IMR-90 (cell line): ENCODE measurements at regions not wholly inside any gene's neighbourhood (a gene's known extent, or its start where the extent isn't known, plus 50 kb on each side); places are given as distances from the start of the nearest gene placed in this dataset.

Experiments used
- ATAC-seq: fragments of 200-7000 bp; cut with Tn5 transposase; 2 replicates; pipeline ENCODE4 v1.9.1; 2020; ENCODE audit warnings: low read depth, mild to moderate bottlenecking, moderate library complexity
- BruUV-seq: library from RNA; stranded (reverse); fragments of 400-500 nt; replicated peaks from 2 replicates; lab custom pipeline; 2021; lab: Mats Ljungman, UMichigan
- CTCF ChIA-PET: fragments of 300-600 bp; formaldehyde crosslinking; extraction: SDS; loops from one replicate; lab custom pipeline; 2021; ENCODE audit warnings: antibody characterized with exemption; lab: Yijun Ruan, JAX
- POLR2A ChIA-PET: fragments of 300-600 bp; sonication (Branson Sonifier 250); formaldehyde crosslinking; loops from one replicate; lab custom pipeline; 2022; ENCODE audit warnings: antibody characterized with exemption; ENCODE audit not compliant: unreplicated experiment; lab: Charles Lee
- DNase-seq: peaks from one replicate; pipeline ENCODE4 v3.0.0; 2013
- H2AFZ ChIP-seq: replicated peaks from 2 replicates; pipeline ENCODE3; 2013; ENCODE audit warnings: low read length, mild to moderate bottlenecking; ENCODE audit not compliant: poor library complexity
- H2AK5ac ChIP-seq: 2 replicates; pipeline ENCODE4 v1.6.1; 2013; ENCODE audit warnings: low read depth, low read length, inconsistent platforms
- H2AK9ac ChIP-seq: replicated peaks from 2 replicates; pipeline ENCODE3; 2013; ENCODE audit warnings: mild to moderate bottlenecking, low read depth, low read length, moderate library complexity; ENCODE audit not compliant: poor library complexity
- H2BK120ac ChIP-seq: 2 replicates; pipeline ENCODE4 v1.6.1; 2013; ENCODE audit warnings: low read depth, low read length, inconsistent platforms
- H2BK15ac ChIP-seq: 3 replicates; pipeline ENCODE4 v1.6.1; 2013; ENCODE audit warnings: low read depth, low read length, inconsistent platforms
- H2BK20ac ChIP-seq: 2 replicates; pipeline ENCODE4 v1.6.1; 2013; ENCODE audit warnings: low read depth, mild to moderate bottlenecking, inconsistent platforms, low read length, moderate library complexity
- H2BK5ac ChIP-seq: 2 replicates; pipeline ENCODE4 v1.6.1; 2013; ENCODE audit warnings: mild to moderate bottlenecking, low read depth, low read length, inconsistent platforms; ENCODE audit not compliant: poor library complexity, severe bottlenecking
- H3K14ac ChIP-seq: replicated peaks from 2 replicates; pipeline ENCODE4 v1.6.1; 2013; ENCODE audit warnings: low read depth, low read length, inconsistent platforms
- H3K18ac ChIP-seq: 2 replicates; pipeline ENCODE4 v1.6.1; 2013; ENCODE audit warnings: low read depth, low read length, control low read depth
- H3K23ac ChIP-seq: 2 replicates; pipeline ENCODE4 v1.6.1; 2013; ENCODE audit warnings: low read depth, low read length, inconsistent platforms
- H3K27ac ChIP-seq: 2 replicates; pipeline ENCODE4 v1.5.1; 2013; ENCODE audit warnings: mild to moderate bottlenecking, control low read depth, low read length; ENCODE audit not compliant: insufficient read depth
- H3K27me3 ChIP-seq: 2 replicates; pipeline ENCODE4 v1.6.1; 2013; ENCODE audit warnings: low read length; ENCODE audit not compliant: control insufficient read depth, insufficient read depth
- H3K36me3 ChIP-seq: 2 replicates; pipeline ENCODE4 v1.6.1; 2013; ENCODE audit warnings: low read length, mixed read lengths; ENCODE audit not compliant: control insufficient read depth, insufficient read depth
- H3K4ac ChIP-seq: 2 replicates; pipeline ENCODE4 v1.6.1; 2013; ENCODE audit warnings: low read depth, low read length, inconsistent platforms
- H3K4me1 ChIP-seq: 2 replicates; pipeline ENCODE4 v1.6.1; 2013; ENCODE audit warnings: low read length, mixed read lengths; ENCODE audit not compliant: control insufficient read depth, insufficient read depth
- H3K4me2 ChIP-seq: 2 replicates; pipeline ENCODE4 v1.6.1; 2013; ENCODE audit warnings: low read depth, mild to moderate bottlenecking, control low read depth, low read length, moderate library complexity
- H3K4me3 ChIP-seq: 2 replicates; pipeline ENCODE4 v1.5.1; 2013; ENCODE audit warnings: low read depth, mild to moderate bottlenecking, control low read depth, low read length, moderate library complexity; ENCODE audit not compliant: insufficient read depth
- H3K56ac ChIP-seq: 2 replicates; pipeline ENCODE4 v1.6.1; 2013; ENCODE audit warnings: low read length, inconsistent platforms; ENCODE audit not compliant: insufficient read depth; ENCODE audit errors: extremely low read depth
- H3K79me1 ChIP-seq, 2 experiments: 2 replicates each; pipeline ENCODE4 v1.6.1; 2013; ENCODE audit warnings: low read length in 2 of 2, inconsistent platforms in 1 of 2, low read depth in 1 of 2
- H3K9ac ChIP-seq: 2 replicates; pipeline ENCODE4 v1.6.1; 2013; ENCODE audit warnings: low read depth, low read length, control low read depth
- H3K9me1 ChIP-seq: 2 replicates; pipeline ENCODE4 v1.6.1; 2013; ENCODE audit warnings: low read length, inconsistent platforms; ENCODE audit not compliant: insufficient read depth
- H3K9me3 ChIP-seq: 2 replicates; pipeline ENCODE4 v1.6.1; 2013; ENCODE audit warnings: low read length; ENCODE audit not compliant: control insufficient read depth, insufficient read depth
- H4K20me1 ChIP-seq: 2 replicates; pipeline ENCODE4 v1.6.1; 2013; ENCODE audit warnings: low read length, inconsistent platforms; ENCODE audit not compliant: insufficient read depth
- H4K5ac ChIP-seq: 2 replicates; pipeline ENCODE4 v1.6.1; 2013; ENCODE audit warnings: mild to moderate bottlenecking, low read depth, low read length, control low read depth
- H4K8ac ChIP-seq, 2 experiments: 2 replicates each; pipeline ENCODE4 v1.6.1; 2013; ENCODE audit warnings: low read depth in 2 of 2, low read length in 2 of 2, control low read depth in 1 of 2, inconsistent platforms in 1 of 2
- H4K91ac ChIP-seq: 2 replicates; pipeline ENCODE4 v1.6.1; 2013; ENCODE audit warnings: low read depth, low read length, inconsistent platforms; ENCODE audit not compliant: insufficient read depth
- BHLHE40 ChIP-seq: fragments of 150-350 bp; IDR thresholded peaks from 2 replicates; pipeline ENCODE4 v1.6.1; 2016; ENCODE audit warnings: mild to moderate bottlenecking, low read depth, low read length
- CEBPB ChIP-seq: IDR thresholded peaks from 2 replicates; pipeline ENCODE4 v1.6.1; 2012; ENCODE audit warnings: low read depth, low read length, improper control_type of control experiment
- CHD1 ChIP-seq: IDR thresholded peaks from 2 replicates; pipeline ENCODE4 v1.6.1; 2012; ENCODE audit warnings: low read depth, low read length, improper control_type of control experiment
- FOS ChIP-seq: fragments of 150-350 bp; IDR thresholded peaks from 2 replicates; pipeline ENCODE4 v1.6.1; 2016; ENCODE audit warnings: low read depth, low read length
- MAFK ChIP-seq: IDR thresholded peaks from 2 replicates; pipeline ENCODE4 v1.6.1; 2012; ENCODE audit warnings: low read depth, low read length, improper control_type of control experiment
- MAZ ChIP-seq: IDR thresholded peaks from 2 replicates; pipeline ENCODE4 v1.6.1; 2012; ENCODE audit warnings: low read depth, mild to moderate bottlenecking, low read length, improper control_type of control experiment, moderate library complexity, borderline replicate concordance
- MXI1 ChIP-seq: IDR thresholded peaks from 2 replicates; pipeline ENCODE4 v1.6.1; 2012; ENCODE audit warnings: low read depth, mild to moderate bottlenecking, low read length, moderate library complexity, borderline replicate concordance
- NFE2L2 ChIP-seq: fragments of 150-350 bp; IDR thresholded peaks from 2 replicates; pipeline ENCODE4 v1.6.1; 2016; ENCODE audit warnings: low read depth, mild to moderate bottlenecking, low read length
- POLR2A ChIP-seq: IDR thresholded peaks from 2 replicates; pipeline ENCODE4 v1.6.1; 2012; ENCODE audit warnings: mild to moderate bottlenecking, low read depth, low read length
- RAD21 ChIP-seq: IDR thresholded peaks from 2 replicates; pipeline ENCODE4 v1.6.1; 2012; ENCODE audit warnings: low read length, improper control_type of control experiment
- RCOR1 ChIP-seq: IDR thresholded peaks from 2 replicates; pipeline ENCODE4 v1.6.1; 2012; ENCODE audit warnings: mild to moderate bottlenecking, low read length, improper control_type of control experiment; ENCODE audit not compliant: insufficient replicate concordance
- RFX5 ChIP-seq: IDR thresholded peaks from 2 replicates; pipeline ENCODE4 v1.8.0; 2012; ENCODE audit warnings: low read depth, mild to moderate bottlenecking, low read length, moderate library complexity
- SMC3 ChIP-seq: fragments of 150-350 bp; IDR thresholded peaks from 2 replicates; pipeline ENCODE4 v1.6.1; 2016; ENCODE audit warnings: low read depth, mild to moderate bottlenecking, antibody characterized with exemption, low read length, moderate library complexity
- WGBS, 2 experiments: methylation state at CpG; one replicate each; pipeline versions ENCODE4 v1.1.5 to v1.1.7; 2013; ENCODE audit warnings: missing lambda C conversion rate in 2 of 2; ENCODE audit not compliant: insufficient read length in 1 of 2; ENCODE audit errors: extremely low coverage in 2 of 2; 5-methylcytosine and 5-hydroxymethylcytosine counted together
- dilution Hi-C: fragments of 300-500 bp; cut with HindIII; formaldehyde crosslinking; loops from one replicate; pipeline ENCODE4 v1.14.3; 2018; ENCODE audit warnings: low sequenced_read_pairs; ENCODE audit not compliant: unreplicated experiment
- in situ Hi-C: fragments of 300-500 bp; cut with MboI; formaldehyde crosslinking; loops from 3 replicates; pipeline ENCODE4 v1.14.3; 2019; ENCODE audit warnings: low sequenced_read_pairs, inconsistent platforms, mixed read lengths
- intact Hi-C: fragments of 100-400 bp; cut with micrococcal nuclease; formaldehyde crosslinking; loops from 2 replicates; pipeline ENCODE4 v1.10.0; 2022
- TF ChIP-seq, protein P1 (sequence below): conservative IDR thresholded peaks from 2 replicates; pipeline ENCODE4 v1.5.1; 2012; ENCODE audit warnings: mild to moderate bottlenecking, low read depth, low read length, improper control_type of control experiment
- TF ChIP-seq, protein P2 (sequence below): fragments of 150-350 bp; IDR thresholded peaks from 2 replicates; pipeline ENCODE4 v1.6.1; 2016; ENCODE audit warnings: low read depth, mild to moderate bottlenecking, low read length, moderate library complexity, borderline replicate concordance
- TF ChIP-seq, protein P3 (sequence below): fragments of 150-350 bp; IDR thresholded peaks from 2 replicates; pipeline ENCODE4 v1.6.1; 2017; ENCODE audit warnings: mild to moderate bottlenecking, antibody characterized with exemption, low read length, low read depth

DNA sequence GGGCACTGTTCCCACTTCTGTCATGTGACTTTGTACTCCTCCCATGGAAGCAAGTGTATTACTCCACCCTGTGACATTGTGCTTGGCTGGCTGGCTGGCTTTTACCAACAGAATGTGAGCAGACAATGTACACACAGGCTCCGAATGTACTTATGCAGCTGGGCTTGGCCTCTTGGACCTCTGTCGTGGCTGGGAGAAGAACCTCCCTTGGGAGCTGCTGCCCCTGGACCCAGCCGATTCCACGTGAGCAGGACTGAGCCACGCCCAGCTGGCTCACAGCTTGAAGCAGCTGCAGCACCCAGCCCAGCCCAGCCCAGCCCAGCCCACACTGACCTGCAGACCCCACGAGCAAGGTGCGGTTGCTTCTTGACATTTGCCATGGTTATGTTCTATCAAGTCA lies 177.5 kb downstream of the RBFOX3 start:
- Histone ChIP-seq H4K20me1 (no peaks in the 10 kb centered on the region), H3K36me3 (no peaks in the 10 kb centered on the region), H2BK5ac (no peak overlapping the region), H2AFZ (no peak overlapping the region), H3K27me3 (no peaks in the 10 kb centered on the region; the same call in 1 of the 2 replicates), H2AK9ac (no peak overlapping the region), H3K79me1 (no peaks in the 10 kb centered on the region), H4K5ac (no peak overlapping the region), H2BK120ac (no peak overlapping the region), H4K8ac (no peak overlapping the region), H3K9ac (no peak overlapping the region), H2AK5ac (no peak overlapping the region), H3K4me3 (no peak overlapping the region), H3K9me3 (no peaks in the 10 kb centered on the region), H2BK20ac (no peak overlapping the region), H2BK15ac (no peak overlapping the region), H3K4me1 (no peaks in the 10 kb centered on the region), H3K56ac (no peak overlapping the region), H3K18ac (no peak overlapping the region), H3K4ac (no peak overlapping the region), H3K27ac (no peak overlapping the region), H3K23ac (no peak overlapping the region), H3K4me2 (no peak overlapping the region), H3K9me1 (no peaks in the 10 kb centered on the region), H4K91ac (no peak overlapping the region), H3K14ac (no peak overlapping the region)
- no TSS peak for BruUV-seq
- no peak for DNase-seq
- dilution Hi-C loops (no loop called here), intact Hi-C loops (no loop called here), in situ Hi-C loops (no loop called here)
- TF ChIP-seq, protein P1, sequence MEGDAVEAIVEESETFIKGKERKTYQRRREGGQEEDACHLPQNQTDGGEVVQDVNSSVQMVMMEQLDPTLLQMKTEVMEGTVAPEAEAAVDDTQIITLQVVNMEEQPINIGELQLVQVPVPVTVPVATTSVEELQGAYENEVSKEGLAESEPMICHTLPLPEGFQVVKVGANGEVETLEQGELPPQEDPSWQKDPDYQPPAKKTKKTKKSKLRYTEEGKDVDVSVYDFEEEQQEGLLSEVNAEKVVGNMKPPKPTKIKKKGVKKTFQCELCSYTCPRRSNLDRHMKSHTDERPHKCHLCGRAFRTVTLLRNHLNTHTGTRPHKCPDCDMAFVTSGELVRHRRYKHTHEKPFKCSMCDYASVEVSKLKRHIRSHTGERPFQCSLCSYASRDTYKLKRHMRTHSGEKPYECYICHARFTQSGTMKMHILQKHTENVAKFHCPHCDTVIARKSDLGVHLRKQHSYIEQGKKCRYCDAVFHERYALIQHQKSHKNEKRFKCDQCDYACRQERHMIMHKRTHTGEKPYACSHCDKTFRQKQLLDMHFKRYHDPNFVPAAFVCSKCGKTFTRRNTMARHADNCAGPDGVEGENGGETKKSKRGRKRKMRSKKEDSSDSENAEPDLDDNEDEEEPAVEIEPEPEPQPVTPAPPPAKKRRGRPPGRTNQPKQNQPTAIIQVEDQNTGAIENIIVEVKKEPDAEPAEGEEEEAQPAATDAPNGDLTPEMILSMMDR, result no peak
- TF ChIP-seq CEBPB (no peak), POLR2A (no peak), NFE2L2 (no peak), MAFK (no peak), SMC3 (no peak), RAD21 (no peak), CHD1 (no peak), FOS (no peak), RCOR1 (no peak), MAZ (no peak), RFX5 (no peak), MXI1 (no peak), BHLHE40 (no peak)
- TF ChIP-seq, protein P2, sequence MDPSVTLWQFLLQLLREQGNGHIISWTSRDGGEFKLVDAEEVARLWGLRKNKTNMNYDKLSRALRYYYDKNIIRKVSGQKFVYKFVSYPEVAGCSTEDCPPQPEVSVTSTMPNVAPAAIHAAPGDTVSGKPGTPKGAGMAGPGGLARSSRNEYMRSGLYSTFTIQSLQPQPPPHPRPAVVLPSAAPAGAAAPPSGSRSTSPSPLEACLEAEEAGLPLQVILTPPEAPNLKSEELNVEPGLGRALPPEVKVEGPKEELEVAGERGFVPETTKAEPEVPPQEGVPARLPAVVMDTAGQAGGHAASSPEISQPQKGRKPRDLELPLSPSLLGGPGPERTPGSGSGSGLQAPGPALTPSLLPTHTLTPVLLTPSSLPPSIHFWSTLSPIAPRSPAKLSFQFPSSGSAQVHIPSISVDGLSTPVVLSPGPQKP, result no peak
- TF ChIP-seq, protein P3, sequence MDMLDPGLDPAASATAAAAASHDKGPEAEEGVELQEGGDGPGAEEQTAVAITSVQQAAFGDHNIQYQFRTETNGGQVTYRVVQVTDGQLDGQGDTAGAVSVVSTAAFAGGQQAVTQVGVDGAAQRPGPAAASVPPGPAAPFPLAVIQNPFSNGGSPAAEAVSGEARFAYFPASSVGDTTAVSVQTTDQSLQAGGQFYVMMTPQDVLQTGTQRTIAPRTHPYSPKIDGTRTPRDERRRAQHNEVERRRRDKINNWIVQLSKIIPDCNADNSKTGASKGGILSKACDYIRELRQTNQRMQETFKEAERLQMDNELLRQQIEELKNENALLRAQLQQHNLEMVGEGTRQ, result no peak
- CTCF ChIA-PET, result no interaction called here
- WGBS, 2 experiments, result 67% methylated on average over 5 of the region's 7 CpGs; no CpG with 5 or more reads in 1 of the 2 experiments
- no peak for ATAC-seq
- POLR2A ChIA-PET, result no interaction called here
